H54 (cell line): ENCODE measurements at regions not wholly inside any gene's neighbourhood (a gene's known extent, or its start where the extent isn't known, plus 50 kb on each side); places are given as distances from the start of the nearest gene placed in this dataset.

ENCODE experiments used
- DNase-seq: peaks from one replicate; pipeline ENCODE4 v3.0.0; 2011; ENCODE audit warnings: low spot score, mixed read lengths; ENCODE audit not compliant: insufficient read length
- FAIRE-seq: peaks from 3 replicates; lab custom pipeline; 2011; peaks lifted over from hg19 to GRCh38; lab: Jason Lieb, UNC
- POLR2A ChIP-seq: IDR thresholded peaks from 2 replicates; pipeline ENCODE4 v1.6.1; 2011; ENCODE audit warnings: low read depth, mild to moderate bottlenecking, low read length

- no peak for TF ChIP-seq POLR2A
- FAIRE-seq (no peak), DNase-seq (no peak)
Measured at GRCh38 chr3:76345878-76346277, 560.5 kb upstream of the ZNF717 start.

DNA sequence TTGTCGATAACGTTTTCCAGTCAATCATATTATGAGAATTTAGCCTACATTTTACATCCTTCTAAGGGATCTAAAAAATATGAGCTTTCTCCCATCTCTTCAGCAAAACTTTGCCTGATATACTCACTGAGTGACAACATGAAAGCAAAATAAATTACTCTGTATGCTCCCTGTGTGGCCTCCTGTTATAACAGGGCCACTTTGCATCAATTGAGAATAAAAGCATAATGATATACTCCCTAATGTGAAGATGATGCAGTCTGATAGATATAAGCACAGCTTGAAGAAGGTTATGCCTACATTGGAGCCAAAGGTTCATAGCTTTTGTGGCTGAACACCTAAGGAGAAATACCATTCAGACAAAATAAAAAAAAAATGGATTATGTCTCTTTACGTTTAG lies 561.3 kb upstream of the ZNF717 start:
- no peak for DNase-seq
- no peak for FAIRE-seq

GRCh38 chr3:76349715-76350480 lies 564.5 kb upstream of the ZNF717 start:
- no peak for DNase-seq
- no peak for TF ChIP-seq POLR2A
- FAIRE-seq, result no peak

More for the DNA sequence above, 561.3 kb upstream of the ZNF717 start:
- TF ChIP-seq POLR2A, result no peak

DNA sequence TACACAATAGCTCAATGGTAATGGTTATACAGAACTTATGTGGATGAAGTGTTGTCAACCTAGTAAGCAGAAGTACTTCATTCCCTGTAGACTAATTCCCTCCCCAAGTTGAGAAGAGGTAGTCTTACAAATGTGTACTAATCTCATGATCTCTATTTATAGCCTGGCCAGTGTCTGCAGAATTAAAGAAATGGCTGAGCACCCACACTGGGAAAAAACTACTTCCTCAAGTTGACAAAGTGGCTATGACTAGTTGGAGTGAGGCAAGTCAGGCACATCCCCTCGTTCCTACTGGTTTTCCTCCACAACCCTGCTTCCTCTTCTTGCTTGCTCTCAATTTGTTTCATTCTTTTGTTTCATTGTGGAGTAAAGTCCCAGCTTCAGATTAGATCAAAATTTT lies 566.7 kb upstream of the ZNF717 start:
- no peak for TF ChIP-seq POLR2A
- DNase-seq (no peak), FAIRE-seq (no peak)

DNA sequence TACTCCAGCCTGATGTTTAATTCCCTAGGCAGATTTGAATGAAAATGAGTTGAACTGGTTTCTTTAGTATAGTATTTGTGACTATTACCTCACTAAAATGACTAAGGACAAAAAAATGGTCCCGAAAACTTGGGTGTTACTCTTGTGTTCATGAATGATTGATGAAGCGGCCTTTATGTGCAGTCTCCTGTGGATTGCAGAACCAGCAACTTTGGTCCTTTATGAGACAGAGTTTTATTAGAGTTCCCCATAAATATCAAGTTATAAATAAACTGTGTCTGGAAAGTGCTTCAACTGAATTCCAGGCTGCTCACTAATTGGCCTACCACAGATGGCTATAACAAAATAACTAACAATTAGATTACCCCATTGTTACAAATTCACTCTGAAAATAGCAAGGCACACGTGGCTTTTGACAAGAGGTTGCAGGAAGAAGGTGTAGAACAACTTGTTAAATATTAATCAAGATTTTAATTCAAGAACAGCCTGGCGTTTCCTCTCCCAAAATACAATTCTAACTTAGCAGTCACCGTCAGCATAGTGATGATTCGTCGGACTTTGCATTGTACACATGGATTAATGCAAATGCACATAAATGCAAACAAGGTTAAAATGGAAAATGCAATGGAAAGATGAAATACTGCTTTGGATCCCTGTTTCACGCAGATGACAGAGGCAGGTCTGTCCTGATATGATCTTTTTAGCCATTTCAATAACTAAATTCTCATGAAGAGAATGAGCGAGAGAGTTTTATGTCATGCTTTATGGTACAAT lies 567.3 kb upstream of the ZNF717 start:
- TF ChIP-seq POLR2A, result no peak
- DNase-seq (no peak), FAIRE-seq (no peak)

GRCh38 chr3:76353683-76354082 lies 568.3 kb upstream of the ZNF717 start:
- FAIRE-seq (no peak), DNase-seq (no peak)
- TF ChIP-seq POLR2A, result no peak

DNA sequence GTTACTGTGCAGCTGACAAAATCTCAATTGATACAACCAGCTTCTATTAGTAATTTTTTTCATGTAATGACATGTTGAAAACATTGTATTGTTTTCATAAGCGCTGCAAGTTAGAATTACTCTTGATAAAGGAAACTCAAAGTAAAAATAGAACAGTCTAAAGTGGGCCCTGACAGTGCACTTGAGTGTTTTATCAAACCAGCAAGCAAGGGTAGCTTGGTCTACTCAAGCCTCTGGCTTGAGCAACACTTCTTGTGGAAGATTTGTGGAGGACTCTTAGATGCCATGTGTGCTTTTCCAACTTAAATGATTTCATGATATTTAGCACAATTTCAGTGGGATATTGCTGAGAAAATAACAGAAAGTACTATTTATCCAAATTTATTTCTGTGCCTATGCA lies 575.7 kb upstream of the ZNF717 start:
- FAIRE-seq (no peak), DNase-seq (no peak)
- no peak for TF ChIP-seq POLR2A

DNA sequence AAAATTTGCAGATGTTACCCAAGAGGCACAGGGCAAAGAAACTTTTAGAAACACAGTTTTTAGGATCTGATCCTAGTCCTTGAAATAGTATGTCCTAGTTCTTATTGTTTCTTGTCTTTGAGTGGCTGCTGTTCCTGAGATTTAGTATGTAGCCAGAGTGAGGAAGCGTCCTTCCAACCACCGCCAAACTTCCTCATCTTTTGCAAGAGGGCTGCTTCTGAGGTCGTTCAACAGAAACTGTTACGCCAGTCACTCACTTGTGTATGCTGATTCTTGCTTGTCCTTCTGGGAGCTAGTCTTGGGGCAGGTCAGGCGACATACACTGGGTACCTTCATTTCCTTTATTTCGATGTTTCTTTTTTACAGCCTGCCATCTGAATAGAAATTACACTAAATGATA lies 577.3 kb upstream of the ZNF717 start:
- TF ChIP-seq POLR2A, result no peak
- FAIRE-seq (no peak), DNase-seq (no peak)

DNA sequence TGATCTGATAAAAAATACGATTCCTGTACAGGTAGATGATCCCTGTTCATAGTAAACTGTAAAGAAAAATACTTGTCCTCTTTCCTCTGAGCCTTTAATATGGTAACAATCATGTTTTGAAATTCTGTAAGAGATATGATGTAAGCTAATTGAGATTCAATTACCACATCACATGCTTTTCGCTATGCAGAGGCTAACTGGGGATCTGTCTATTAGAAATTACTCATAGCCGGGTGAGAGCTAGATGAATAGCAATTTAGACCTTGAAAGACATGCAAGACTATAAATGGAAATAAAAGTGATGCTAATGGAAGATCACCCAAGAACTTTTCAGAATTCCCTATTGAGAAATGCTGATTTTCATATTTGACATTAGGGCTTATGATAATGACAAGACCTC lies 579.9 kb upstream of the ZNF717 start:
- no peak for TF ChIP-seq POLR2A

DNA sequence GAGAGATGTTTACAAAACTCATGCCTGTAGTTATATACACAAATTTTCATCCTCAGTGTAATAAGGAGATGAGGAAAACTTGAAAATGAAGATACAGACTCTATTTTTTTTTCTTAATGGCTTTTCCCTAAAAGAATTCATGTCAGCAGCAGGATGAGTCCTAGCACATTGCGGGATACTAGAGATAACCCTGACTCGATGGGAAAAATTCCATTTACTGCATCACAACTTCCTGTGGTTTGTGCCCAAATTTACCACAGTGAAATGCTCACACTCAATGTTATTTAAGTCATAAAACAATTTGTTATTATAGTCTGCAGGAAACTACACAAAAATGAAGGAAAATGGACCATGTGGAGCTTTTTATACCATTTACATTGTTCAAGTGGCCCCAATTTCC lies 581.9 kb upstream of the ZNF717 start:
- TF ChIP-seq POLR2A, result no peak
- DNase-seq, result no peak
- FAIRE-seq, result no peak

More for the DNA sequence above, 579.9 kb upstream of the ZNF717 start:
- no peak for FAIRE-seq
- no peak for DNase-seq

- FAIRE-seq (no peak), DNase-seq (no peak)
- TF ChIP-seq POLR2A, result no peak
Measured at GRCh38 chr3:76369170-76369569, 583.8 kb upstream of the ZNF717 start.

DNA sequence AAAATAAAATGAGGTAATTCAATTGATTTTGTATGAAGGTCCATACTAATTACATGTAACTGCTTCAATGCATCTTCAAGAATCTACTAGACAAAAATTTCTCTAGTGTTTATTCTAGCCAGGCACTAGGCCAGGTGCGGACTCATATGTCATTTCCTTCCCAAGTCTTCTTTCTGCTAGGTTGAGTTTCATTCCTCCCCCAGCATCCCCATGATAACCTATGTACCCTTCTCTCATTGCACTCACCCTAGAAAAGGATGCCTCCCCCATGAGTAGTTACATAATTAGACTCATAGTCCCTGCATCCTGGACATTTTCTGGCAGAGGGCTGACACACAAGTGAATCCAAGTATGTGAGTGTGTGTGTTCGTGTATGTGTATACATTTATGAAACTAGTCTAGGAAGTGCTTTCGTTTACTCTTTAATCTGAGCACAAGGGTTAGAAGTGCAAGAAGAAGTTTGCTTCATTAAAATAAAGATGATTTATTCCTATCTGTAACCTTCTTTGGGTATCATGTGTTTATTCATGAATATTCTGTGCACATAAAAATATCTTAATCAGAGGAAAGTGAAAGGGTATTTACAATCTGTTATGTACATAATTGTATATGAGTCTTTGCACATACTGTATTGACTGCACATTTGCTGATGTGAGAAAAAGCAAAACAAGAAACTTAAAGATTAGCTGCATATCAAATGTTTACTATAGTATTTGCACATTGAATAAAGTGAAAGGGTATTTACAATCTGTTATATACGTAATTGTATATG lies 585.6 kb upstream of the ZNF717 start:
- no peak for TF ChIP-seq POLR2A
- FAIRE-seq, result no peak
- DNase-seq, result no peak

DNA sequence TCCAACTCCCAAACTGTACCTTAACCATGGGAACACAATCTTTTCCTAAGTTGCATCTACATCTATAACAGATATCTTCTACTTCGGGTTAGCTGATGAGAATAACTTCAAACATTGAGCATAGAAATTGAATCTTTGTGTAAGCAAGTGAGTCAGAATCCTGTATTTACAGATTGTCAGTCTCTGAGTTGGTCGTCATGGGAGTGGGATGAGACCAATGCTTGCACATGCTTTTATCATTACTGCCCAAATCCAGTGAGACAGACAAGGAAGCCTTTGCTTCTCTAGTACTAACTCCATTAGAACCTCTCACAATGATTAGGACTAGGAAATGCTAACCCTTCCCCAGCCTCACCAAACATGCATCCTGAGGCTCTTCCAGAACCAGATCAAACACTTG lies 587.1 kb upstream of the ZNF717 start:
- TF ChIP-seq POLR2A, result no peak
- FAIRE-seq (no peak), DNase-seq (no peak)

DNA sequence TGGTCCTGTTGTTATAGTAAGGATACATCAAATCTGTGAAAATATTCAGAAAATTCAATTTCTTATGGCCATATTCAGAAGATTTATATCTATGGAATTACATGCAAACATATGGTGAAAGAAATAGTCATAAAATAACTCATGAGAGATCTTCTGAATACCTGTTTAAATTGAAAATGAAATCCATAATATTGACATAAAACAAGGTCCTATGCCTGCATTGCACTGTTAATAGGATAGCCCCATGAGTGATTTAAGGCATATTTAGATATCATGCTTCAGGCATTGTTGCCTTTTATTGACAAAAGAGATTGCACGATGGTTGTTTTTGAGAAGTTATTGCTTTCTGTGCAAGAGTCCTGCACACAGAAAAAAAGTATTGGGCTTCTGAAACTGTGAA lies 591.7 kb upstream of the ZNF717 start:
- TF ChIP-seq POLR2A, result no peak
- DNase-seq (no peak), FAIRE-seq (no peak)
